ENCODE measurements at regions not wholly inside any gene's neighbourhood (a gene's known extent, or its start where the extent isn't known, plus 50 kb on each side); places are given as distances from the start of the nearest gene placed in this dataset.

DNA sequence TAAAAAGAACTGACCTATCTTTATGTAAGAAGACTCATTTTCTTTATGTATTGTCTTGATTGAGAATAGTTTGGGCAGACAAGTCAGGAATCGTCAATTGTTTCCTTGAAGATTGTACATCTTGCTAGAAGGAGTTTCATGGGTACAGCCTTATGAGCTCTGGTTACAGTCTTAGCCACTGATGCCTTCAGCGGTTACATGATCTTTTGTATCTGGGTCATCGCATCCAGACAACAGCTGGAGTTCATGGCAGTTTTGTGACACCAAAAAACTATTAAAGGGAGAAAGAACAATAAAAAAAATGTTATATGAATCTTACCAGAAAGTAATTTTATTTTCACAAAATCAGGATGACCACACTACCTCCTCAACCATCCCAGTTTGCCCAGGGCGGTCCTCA lies 520.5 kb upstream of the CDH7 start:
- TF ChIP-seq TCF4 (CRISPR knock-in tag; IDR thresholded peaks at IDR 0.05; ENCODE audit: borderline replicate concordance) (no peak), ARNTL (CRISPR knock-in tag; IDR thresholded peaks at IDR 0.05; ENCODE audit: borderline replicate concordance, low read depth) (no peak)
- TF ChIP-seq, protein P1, sequence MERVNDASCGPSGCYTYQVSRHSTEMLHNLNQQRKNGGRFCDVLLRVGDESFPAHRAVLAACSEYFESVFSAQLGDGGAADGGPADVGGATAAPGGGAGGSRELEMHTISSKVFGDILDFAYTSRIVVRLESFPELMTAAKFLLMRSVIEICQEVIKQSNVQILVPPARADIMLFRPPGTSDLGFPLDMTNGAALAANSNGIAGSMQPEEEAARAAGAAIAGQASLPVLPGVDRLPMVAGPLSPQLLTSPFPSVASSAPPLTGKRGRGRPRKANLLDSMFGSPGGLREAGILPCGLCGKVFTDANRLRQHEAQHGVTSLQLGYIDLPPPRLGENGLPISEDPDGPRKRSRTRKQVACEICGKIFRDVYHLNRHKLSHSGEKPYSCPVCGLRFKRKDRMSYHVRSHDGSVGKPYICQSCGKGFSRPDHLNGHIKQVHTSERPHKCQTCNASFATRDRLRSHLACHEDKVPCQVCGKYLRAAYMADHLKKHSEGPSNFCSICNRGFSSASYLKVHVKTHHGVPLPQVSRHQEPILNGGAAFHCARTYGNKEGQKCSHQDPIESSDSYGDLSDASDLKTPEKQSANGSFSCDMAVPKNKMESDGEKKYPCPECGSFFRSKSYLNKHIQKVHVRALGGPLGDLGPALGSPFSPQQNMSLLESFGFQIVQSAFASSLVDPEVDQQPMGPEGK (CRISPR knock-in tag; IDR thresholded peaks at IDR 0.05; ENCODE audit: borderline replicate concordance), result no peak
